ENCODE measurements at regions not wholly inside any gene's neighbourhood (a gene's known extent, or its start where the extent isn't known, plus 50 kb on each side); places are given as distances from the start of the nearest gene placed in this dataset.
"Not testable (repeated sequence)": the region's sequence is repeated elsewhere in the genome, so short reads cannot be mapped to it uniquely, and the experiment has no call there.

- ATAC-seq (ENCODE audit: poor library complexity) (no peak), DNase-seq (no peak)
- Mint-ChIP-seq H3K27ac (no peak overlapping the region), H3K9me3 (no peaks in the 10 kb centered on the region), H3K4me1 (ENCODE audit: low read depth) (no peaks in the 10 kb centered on the region), H3K27me3 (peaks cover 5% of the 10 kb centered on the region), H3K4me3 (no peak overlapping the region), H3K36me3 (ENCODE audit: low read depth) (no peaks in the 10 kb centered on the region)
- Histone ChIP-seq H3K4me3 (ENCODE audit: low read length) (no peak overlapping the region), H3K4me1 (ENCODE audit: insufficient read depth, low read length) (no peaks in the 10 kb centered on the region), H3K27ac (ENCODE audit: low read depth in 1 of 2, low read length in 2 of 2) (no peak overlapping the region), H3K27me3 (ENCODE audit: control insufficient read depth in 1 of 2, insufficient read depth in 2 of 2, low read length in 2 of 2) (no peaks in the 10 kb centered on the region), H3K36me3 (ENCODE audit: insufficient read depth, low read length) (no peaks in the 10 kb centered on the region), H3K9me3 (ENCODE audit: control insufficient read depth in 1 of 2, insufficient read depth in 1 of 2, low read length in 2 of 2) (no peaks in the 10 kb centered on the region)
- ChIA-PET POLR2A (no interaction called here), CTCF (no interaction called here)
- TF ChIP-seq CTCF (IDR thresholded peaks at IDR 0.05): no peak
- intact Hi-C loops (cut with DNase I, micrococcal nuclease): no loop called here
These were observed 104.9 kb upstream of the PAXBP1 start for GRCh38 chr21:32876426-32876825.

GRCh38 chr21:32877888-32878287 is 106.3 kb upstream of the PAXBP1 start:
- H3K36me3 Mint-ChIP-seq (ENCODE audit: low read depth): not testable (repeated sequence)

GRCh38 chr21:32878661-32879060 is 107.1 kb upstream of the PAXBP1 start:
- CTCF ChIA-PET: no interaction called here

More at GRCh38 chr21:32877888-32878287, 106.3 kb upstream of the PAXBP1 start:
- H3K36me3 ChIP-seq (ENCODE audit: insufficient read depth, low read length); H3K4me3 Mint-ChIP-seq; H3K27me3 Mint-ChIP-seq; ATAC-seq (ENCODE audit: poor library complexity); H3K9me3 Mint-ChIP-seq; H3K4me1 ChIP-seq (ENCODE audit: insufficient read depth, low read length); H3K27ac Mint-ChIP-seq; DNase-seq; H3K27me3 ChIP-seq (ENCODE audit: control insufficient read depth in 1 of 2, insufficient read depth in 2 of 2, low read length in 2 of 2); intact Hi-C loops (cut with DNase I, micrococcal nuclease); H3K9me3 ChIP-seq (ENCODE audit: control insufficient read depth in 1 of 2, insufficient read depth in 1 of 2, low read length in 2 of 2); CTCF ChIA-PET; POLR2A ChIA-PET; H3K4me3 ChIP-seq (ENCODE audit: low read length); H3K4me1 Mint-ChIP-seq (ENCODE audit: low read depth); H3K27ac ChIP-seq (ENCODE audit: low read depth in 1 of 2, low read length in 2 of 2): not testable (repeated sequence)

More at GRCh38 chr21:32878661-32879060, 107.1 kb upstream of the PAXBP1 start:
- Histone ChIP-seq H3K9me3 (ENCODE audit: control insufficient read depth in 1 of 2, insufficient read depth in 1 of 2, low read length in 2 of 2) (no peaks in the 10 kb centered on the region), H3K36me3 (ENCODE audit: insufficient read depth, low read length) (no peaks in the 10 kb centered on the region), H3K27me3 (ENCODE audit: control insufficient read depth in 1 of 2, insufficient read depth in 2 of 2, low read length in 2 of 2) (no peaks in the 10 kb centered on the region), H3K27ac (ENCODE audit: low read depth in 1 of 2, low read length in 2 of 2) (no peak overlapping the region), H3K4me1 (ENCODE audit: insufficient read depth, low read length) (no peaks in the 10 kb centered on the region), H3K4me3 (ENCODE audit: low read length) (no peak overlapping the region)
- DNase-seq (peak in 1 of 14 experiments; percentile 14), ATAC-seq (ENCODE audit: poor library complexity) (no peak)
- Mint-ChIP-seq H3K36me3 (ENCODE audit: low read depth) (no peaks in the 10 kb centered on the region), H3K27ac (no peak overlapping the region), H3K4me3 (no peak overlapping the region), H3K27me3 (peaks cover 5% of the 10 kb centered on the region), H3K9me3 (no peaks in the 10 kb centered on the region), H3K4me1 (ENCODE audit: low read depth) (no peaks in the 10 kb centered on the region)
- intact Hi-C loops (cut with DNase I, micrococcal nuclease): no loop called here
- no peak for TF ChIP-seq CTCF (IDR thresholded peaks at IDR 0.05)
- POLR2A ChIA-PET: no interaction called here

Measured in CD4-positive, alpha-beta T cell (primary cell).